Endothelial cell of umbilical vein (primary cell): ENCODE measurements at regions not wholly inside any gene's neighbourhood (a gene's known extent, or its start where the extent isn't known, plus 50 kb on each side); places are given as distances from the start of the nearest gene placed in this dataset.

Experiments used
- BruUV-seq: library from RNA; stranded (reverse); fragments of 400-500 nt; replicated peaks from 2 replicates; lab custom pipeline; 2021; lab: Mats Ljungman, UMichigan
- CTCF ChIA-PET: fragments of 300-600, 350-600 bp; sonication (Branson Sonifier 250); formaldehyde crosslinking; loops from one replicate; lab custom pipeline; 2021; ENCODE audit warnings: antibody characterized with exemption, inconsistent platforms; lab: Charles Lee
- POLR2A ChIA-PET: fragments of 300-600, 350-600 bp; sonication (Branson Sonifier 250); formaldehyde crosslinking; loops from one replicate; lab custom pipeline; 2021; ENCODE audit warnings: antibody characterized with exemption, inconsistent platforms; lab: Charles Lee
- DNase-seq: peaks from one replicate; pipeline ENCODE4 v3.0.0-alpha.2; 2011; ENCODE audit warnings: low read depth, low spot score
- FAIRE-seq: peaks from 2 replicates; lab custom pipeline; 2011; peaks lifted over from hg19 to GRCh38; lab: Jason Lieb, UNC
- H2AFZ ChIP-seq: 2 replicates; pipeline ENCODE4 v1.6.0; 2012; ENCODE audit warnings: low read depth, low read length, control low read depth, inconsistent platforms
- H3K27ac ChIP-seq: 2 replicates; pipeline ENCODE4 v1.5.1; 2011; ENCODE audit warnings: low read depth, mild to moderate bottlenecking, control low read depth, low read length, moderate library complexity; ENCODE audit not compliant: insufficient read depth
- H3K27me3 ChIP-seq, 2 experiments: 2 replicates each; pipeline versions ENCODE4 v1.6.0 to v1.6.1; 2011; ENCODE audit warnings: low read length in 2 of 2, mixed read lengths in 1 of 2; ENCODE audit not compliant: control insufficient read depth in 2 of 2, insufficient read depth in 2 of 2
- H3K36me3 ChIP-seq, 2 experiments: 2 replicates in 1 of 2; 3 replicates in 1 of 2; pipeline ENCODE4 v1.5.1; 2011; ENCODE audit warnings: low read length in 2 of 2, mild to moderate bottlenecking in 1 of 2, moderate library complexity in 1 of 2; ENCODE audit not compliant: control insufficient read depth in 2 of 2, insufficient read depth in 2 of 2; ENCODE audit errors: extremely low read depth in 1 of 2
- H3K4me1 ChIP-seq: 3 replicates; pipeline ENCODE4 v1.5.1; 2011; ENCODE audit warnings: mild to moderate bottlenecking, low read length; ENCODE audit not compliant: control insufficient read depth, insufficient read depth; ENCODE audit errors: extremely low read depth
- H3K4me2 ChIP-seq: 2 replicates; pipeline ENCODE4 v1.6.1; 2011; ENCODE audit warnings: low read length, control low read depth, mixed read lengths; ENCODE audit not compliant: insufficient read depth
- H3K4me3 ChIP-seq, 3 experiments: fragments of 200-600 bp in 1 of 3; sonication (generic), shearing (Covaris generic) in 1 of 3; replicated peaks in 1 of 3; 2 replicates each; pipeline ENCODE4 v1.5.1; 2011 to 2016; ENCODE audit warnings: control low read depth in 3 of 3, low read length in 3 of 3, mild to moderate bottlenecking in 2 of 3, inconsistent platforms in 1 of 3, low read depth in 1 of 3, moderate library complexity in 1 of 3; ENCODE audit not compliant: insufficient read depth in 1 of 3
- H3K79me2 ChIP-seq: 2 replicates; pipeline ENCODE4 v1.6.0; 2012; ENCODE audit warnings: low read length, inconsistent platforms; ENCODE audit not compliant: control insufficient read depth, insufficient read depth
- H3K9ac ChIP-seq: replicated peaks from 2 replicates; pipeline ENCODE3; 2011; ENCODE audit warnings: low read length, control low read depth; ENCODE audit not compliant: insufficient read depth; ENCODE audit errors: extremely low read depth
- H3K9me1 ChIP-seq: replicated peaks from 3 replicates; pipeline ENCODE4 v1.6.0; 2011; ENCODE audit warnings: mild to moderate bottlenecking, low read length; ENCODE audit not compliant: control insufficient read depth, insufficient read depth; ENCODE audit errors: extremely low read depth
- H3K9me3 ChIP-seq: replicated peaks from 2 replicates; pipeline ENCODE4 v1.5.1; 2012; ENCODE audit warnings: low read length, inconsistent platforms; ENCODE audit not compliant: control insufficient read depth, insufficient read depth
- H4K20me1 ChIP-seq: replicated peaks from 2 replicates; pipeline ENCODE3; 2011; ENCODE audit warnings: mild to moderate bottlenecking, low read length; ENCODE audit not compliant: control insufficient read depth, insufficient read depth; ENCODE audit errors: extremely low read depth
- CTCF ChIP-seq, 2 donors: IDR thresholded peaks; 1 replicate in 1 of 2; 2 replicates in 1 of 2; pipeline ENCODE4 v1.5.1; 2011; ENCODE audit warnings: low read length in 2 of 2, mild to moderate bottlenecking in 2 of 2, moderate library complexity in 2 of 2, control low read depth in 1 of 2, inconsistent platforms in 1 of 2, low read depth in 1 of 2; ENCODE audit not compliant: insufficient read depth in 1 of 2; ENCODE audit errors: extremely low read depth in 1 of 2
- EZH2 ChIP-seq: IDR thresholded peaks from 2 replicates; pipeline ENCODE4 v1.6.1; 2012; ENCODE audit warnings: borderline replicate concordance, low read depth, mild to moderate bottlenecking, moderate library complexity, low read length, inconsistent platforms; ENCODE audit not compliant: severe bottlenecking
- FOS ChIP-seq: IDR thresholded peaks from 2 replicates; pipeline ENCODE4 v1.6.1; 2011; ENCODE audit warnings: mild to moderate bottlenecking, low read length, moderate library complexity, borderline replicate concordance; ENCODE audit not compliant: insufficient read depth
- GATA2 ChIP-seq: IDR thresholded peaks from 2 replicates; pipeline ENCODE4 v1.7.0; 2011; ENCODE audit warnings: low read depth, mild to moderate bottlenecking, moderate library complexity, mixed read lengths, low read length; ENCODE audit not compliant: insufficient read length, insufficient read depth
- JUN ChIP-seq: IDR thresholded peaks from 2 replicates; pipeline ENCODE4 v1.6.1; 2011; ENCODE audit warnings: borderline replicate concordance, low read depth; ENCODE audit not compliant: insufficient read length, insufficient read depth
- MAX ChIP-seq: IDR thresholded peaks from 2 replicates; pipeline ENCODE4 v1.6.1; 2011; ENCODE audit not compliant: insufficient read depth, insufficient read length
- MYC ChIP-seq: IDR thresholded peaks from one replicate; pipeline ENCODE4 v1.6.1; 2011; ENCODE audit warnings: mild to moderate bottlenecking, low read depth, low read length
- POLR2A ChIP-seq: IDR thresholded peaks from 2 replicates; pipeline ENCODE4 v1.6.1; 2012; ENCODE audit warnings: low read depth, mild to moderate bottlenecking, control low read depth, low read length
- POLR2AphosphoS5 ChIP-seq: IDR thresholded peaks from 2 replicates; pipeline ENCODE4 v1.6.1; 2012; ENCODE audit warnings: low read depth, mild to moderate bottlenecking, control low read depth, low read length, moderate library complexity; ENCODE audit not compliant: insufficient read depth
- dilution Hi-C: fragments of 300-500 bp; cut with MboI; formaldehyde crosslinking; loops from one replicate; pipeline ENCODE4 v1.15.0; 2019; ENCODE audit warnings: low sequenced_read_pairs; ENCODE audit not compliant: extremely low pct_ligation_motif_present
- intact Hi-C: fragments of 100-400 bp; cut with micrococcal nuclease; formaldehyde crosslinking; loops from one replicate; pipeline ENCODE4 v1.10.0; 2022

- dilution Hi-C loops = no loop called here
- POLR2A ChIA-PET = no interaction called here
- TF ChIP-seq POLR2A (no peak), GATA2 (no peak), FOS (no peak)
Measured at GRCh38 chr12:91423693-91424050, 241.1 kb upstream of the DCN start.

GRCh38 chr12:91422811-91423692 lies 240.4 kb upstream of the DCN start:
- POLR2A ChIA-PET = no interaction called here
- Histone ChIP-seq H3K4me3 (no peak overlapping the region), H3K27me3 (no peaks in the 10 kb centered on the region), H3K27ac (no peak overlapping the region), H3K9me3 (no peaks in the 10 kb centered on the region), H2AFZ (no peak overlapping the region), H3K4me2 (no peak overlapping the region), H3K4me1 (no peaks in the 10 kb centered on the region), H4K20me1 (no peaks in the 10 kb centered on the region), H3K79me2 (no peaks in the 10 kb centered on the region), H3K36me3 (no peaks in the 10 kb centered on the region), H3K9me1 (no peaks in the 10 kb centered on the region), H3K9ac (no peak overlapping the region)
- CTCF ChIA-PET = interaction anchor here (2.1 kb wide), 1 partner anchor 10 kb away, joined by 4 read pairs; no protein-coding TSS in a partner anchor
- FAIRE-seq (no peak), DNase-seq (no peak)
- intact Hi-C loops (no loop called here), dilution Hi-C loops (no loop called here)
- TF ChIP-seq CTCF (IDR thresholded peaks at IDR 0.05; ENCODE audit: extremely low read depth in 1 of 2, insufficient read depth in 1 of 2, low read depth in 1 of 2, low read length in 2 of 2) (no peak), POLR2AphosphoS5 (no peak), JUN (no peak), FOS (no peak), EZH2 (no peak), GATA2 (no peak), MYC (no peak), MAX (no peak), POLR2A (no peak)
- no TSS peak for BruUV-seq

More at GRCh38 chr12:91423693-91424050, 241.1 kb upstream of the DCN start:
- no peaks in the 10 kb centered on the region for H4K20me1 ChIP-seq
- no peaks in the 10 kb centered on the region for H3K79me2 ChIP-seq
- H3K9me3 ChIP-seq = no peaks in the 10 kb centered on the region
- no peak overlapping the region for H2AFZ ChIP-seq
- DNase-seq (no peak), FAIRE-seq (no peak)
- no peaks in the 10 kb centered on the region for H3K4me1 ChIP-seq
- no peaks in the 10 kb centered on the region for H3K27me3 ChIP-seq
- CTCF ChIA-PET = interaction anchor here (2.1 kb wide), 1 partner anchor 10 kb away, joined by 4 read pairs; no protein-coding TSS in a partner anchor
- no peak overlapping the region for H3K4me2 ChIP-seq
- no TSS peak for BruUV-seq
- no peak overlapping the region for H3K9ac ChIP-seq
- no peak overlapping the region for H3K27ac ChIP-seq
- H3K4me3 ChIP-seq = no peak overlapping the region
- intact Hi-C loops = no loop called here
- no peaks in the 10 kb centered on the region for H3K36me3 ChIP-seq
- no peaks in the 10 kb centered on the region for H3K9me1 ChIP-seq
